HG03025 (cell line): ENCODE measurements at regions not wholly inside any gene's neighbourhood (a gene's known extent, or its start where the extent isn't known, plus 50 kb on each side); places are given as distances from the start of the nearest gene placed in this dataset.

ENCODE experiments used
- ATAC-seq: cut with Tn5 transposase; IDR thresholded peaks from one replicate; pipeline ENCODE4 v1.9.1; 2021; ENCODE audit warnings: mild to moderate bottlenecking, moderate library complexity; ENCODE audit not compliant: unreplicated experiment, low FRiP score

DNA sequence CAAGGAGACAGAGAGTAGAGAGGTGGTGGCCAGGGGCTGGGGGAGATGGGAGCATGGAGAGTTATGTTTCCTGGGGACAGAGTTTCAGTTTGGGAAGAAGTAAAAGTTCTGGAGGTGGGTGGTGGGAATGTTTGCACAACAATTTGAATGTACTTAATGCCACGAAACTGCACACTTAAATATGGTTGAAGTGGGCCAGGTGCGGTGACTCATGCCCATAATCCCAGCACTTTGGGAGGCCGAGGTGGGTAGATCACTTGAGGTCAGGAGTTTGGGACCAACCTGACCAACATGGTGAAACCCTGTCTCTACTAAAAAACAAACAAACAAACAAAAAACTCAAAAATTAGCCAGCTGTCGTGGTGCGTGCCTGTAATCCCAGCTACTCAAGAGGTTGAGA is 137.2 kb downstream of the PFKFB3 start:
- no peak for ATAC-seq

DNA sequence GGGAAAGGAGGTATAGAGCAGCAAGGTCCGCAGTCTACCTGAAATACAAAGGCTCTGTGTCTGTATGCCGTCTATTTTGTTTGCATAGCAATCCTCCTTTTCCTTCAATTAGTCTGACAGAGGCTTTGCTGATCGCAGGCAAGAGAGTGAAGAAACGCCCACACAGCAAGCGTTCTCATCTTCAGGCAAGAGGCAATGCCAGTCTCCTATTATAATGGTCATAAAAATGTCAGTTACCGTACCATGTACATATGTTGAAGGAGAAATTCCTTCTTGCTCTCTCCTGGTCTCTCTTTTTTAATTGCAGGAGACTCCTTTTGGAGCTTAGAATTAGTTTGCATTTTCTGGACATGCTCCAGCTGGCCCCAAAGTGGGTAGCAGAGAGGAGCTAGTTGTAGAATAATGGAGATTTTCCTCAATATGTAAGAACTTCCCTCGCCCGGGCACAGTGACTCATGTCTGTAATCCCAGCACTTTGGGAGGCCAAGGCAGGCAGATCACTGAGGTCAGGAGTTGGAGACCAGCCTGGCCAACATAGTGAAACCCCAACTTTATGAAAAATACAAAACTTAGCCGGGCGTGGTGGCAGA is 139.5 kb downstream of the PFKFB3 start:
- no peak for ATAC-seq

DNA sequence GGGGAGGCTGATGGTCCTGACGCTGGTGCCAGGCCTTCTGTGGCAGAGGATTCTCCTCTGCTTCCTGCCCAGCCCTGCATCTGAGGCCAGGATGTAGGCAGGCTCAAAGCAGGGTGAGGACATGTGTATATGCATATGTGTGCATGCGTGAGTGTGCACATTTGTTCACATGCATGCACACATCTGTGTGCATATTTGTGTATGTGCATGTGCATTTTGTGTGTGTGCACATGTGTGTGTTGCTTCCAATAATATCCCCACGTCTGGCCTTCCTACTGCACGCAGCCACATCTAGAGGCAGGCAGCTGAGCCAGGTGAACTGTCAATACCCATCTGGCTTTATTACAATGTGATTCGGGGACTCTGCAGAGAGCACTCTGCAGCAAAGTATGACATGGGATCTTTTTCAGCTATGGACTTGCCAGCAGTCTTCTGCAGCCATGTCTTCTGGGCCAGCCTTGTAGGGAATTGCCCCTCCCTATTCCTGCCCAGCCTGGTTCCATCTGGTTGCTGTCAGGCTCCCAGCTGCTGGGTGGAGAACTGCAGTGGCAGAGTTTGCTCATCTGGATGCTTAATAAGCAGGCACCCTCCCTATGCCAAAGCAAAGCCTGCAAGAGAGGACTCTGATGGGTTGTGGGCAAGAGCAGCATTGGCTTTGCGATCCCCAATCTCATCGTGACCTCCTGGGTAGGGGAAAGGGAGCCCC is 140.7 kb downstream of the PFKFB3 start:
- ATAC-seq = no peak

DNA sequence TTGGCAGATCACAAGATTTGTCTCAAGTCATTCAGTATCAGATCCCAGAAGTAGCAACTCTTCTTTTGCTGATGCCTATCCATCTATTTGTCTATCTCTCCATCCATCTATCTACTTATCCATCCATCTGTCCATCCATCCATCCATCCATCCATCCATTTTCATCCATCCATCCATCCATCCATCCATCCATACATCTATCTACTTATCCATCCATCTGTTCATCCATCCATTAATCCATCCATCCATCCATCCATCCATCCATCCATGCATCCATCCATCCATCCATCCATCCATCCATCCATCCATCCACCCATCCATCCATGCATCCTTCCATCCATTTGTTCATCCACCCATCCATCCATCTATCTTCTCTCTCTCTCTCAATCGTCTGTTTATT is 142.7 kb downstream of the PFKFB3 start:
- no peak for ATAC-seq

DNA sequence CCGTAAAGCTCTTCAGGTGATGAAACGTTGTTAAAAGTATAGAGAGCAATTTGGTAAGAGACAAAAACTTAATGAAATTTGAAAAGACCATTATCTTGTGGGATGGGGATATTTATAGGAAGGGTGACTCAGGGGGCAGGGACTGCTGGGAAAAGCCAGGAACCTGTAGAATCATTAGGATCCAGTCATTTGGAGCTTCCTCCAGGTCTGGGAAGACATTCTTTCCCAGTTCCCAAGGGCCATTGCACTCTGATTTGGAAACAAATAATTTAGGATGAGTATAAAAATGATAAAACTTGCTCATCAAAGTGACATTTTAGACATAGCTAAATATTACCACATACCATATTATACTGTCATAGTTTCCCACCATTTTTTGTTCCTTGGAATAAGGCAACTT is 143.9 kb downstream of the PFKFB3 start:
- no peak for ATAC-seq

DNA sequence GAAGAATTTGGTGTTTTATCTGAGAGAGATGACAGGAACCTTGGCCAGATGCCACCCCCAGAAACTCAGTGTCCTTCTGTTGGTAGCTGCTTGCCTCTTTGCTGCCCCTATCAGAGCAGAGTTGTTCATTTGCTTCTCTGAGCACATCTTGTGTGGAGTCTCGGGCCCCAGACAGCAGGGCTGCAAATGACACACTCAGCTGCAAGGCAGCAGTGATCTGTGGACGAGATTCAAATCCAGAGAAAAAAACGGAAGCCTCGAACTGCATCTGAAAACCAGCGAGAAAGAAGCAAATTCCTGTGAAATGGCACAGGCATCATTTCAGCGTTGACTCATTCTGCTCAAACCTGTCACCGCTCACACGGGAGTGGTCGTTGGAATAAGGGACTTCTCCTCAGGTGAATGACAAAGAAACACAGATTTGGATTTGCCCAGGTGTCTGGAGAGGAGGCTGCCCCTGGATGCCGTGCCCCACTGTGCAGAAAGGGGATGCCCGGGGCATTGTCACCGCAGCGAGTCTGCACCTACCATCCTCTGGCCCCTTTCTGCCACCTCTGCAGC is 144.7 kb downstream of the PFKFB3 start:
- peak; percentile 18 for ATAC-seq

DNA sequence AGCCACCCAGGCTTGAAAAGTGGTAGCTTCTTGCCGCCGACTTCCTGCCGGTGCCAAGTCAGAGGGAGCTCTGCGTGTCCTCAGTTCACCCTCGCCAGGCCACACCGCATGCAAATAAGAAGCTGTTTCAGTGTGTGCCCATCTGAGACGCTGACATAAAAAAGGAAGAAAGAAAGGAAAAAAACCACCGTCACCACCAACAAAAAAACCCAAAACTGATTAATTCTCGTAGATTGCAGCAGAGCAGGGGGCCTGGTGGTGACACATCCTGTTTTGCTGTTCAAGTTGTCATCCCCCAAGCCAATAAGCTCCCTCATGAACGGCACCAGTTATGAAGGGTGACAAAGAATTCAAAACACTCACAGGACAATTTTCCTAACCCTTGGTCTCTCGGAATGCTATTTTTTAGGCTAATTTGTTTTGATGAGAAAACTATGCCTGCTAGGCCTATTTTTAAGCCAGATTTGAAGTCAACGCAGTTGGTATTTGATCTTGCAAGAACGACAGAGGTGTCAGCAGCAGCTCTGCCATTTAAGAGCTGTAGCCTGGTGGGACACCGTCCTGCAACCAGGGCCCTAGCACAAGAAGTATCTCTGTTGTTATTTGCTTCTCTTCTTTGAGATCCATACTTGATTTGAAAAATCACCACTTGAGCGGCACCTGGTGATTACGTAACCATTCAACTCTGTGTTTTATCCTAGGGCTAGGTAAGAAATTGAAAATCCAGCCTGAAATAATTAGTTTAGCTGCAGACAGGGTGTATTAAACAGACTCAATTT is 145.6 kb downstream of the PFKFB3 start:
- ATAC-seq = peak; percentile 82

DNA sequence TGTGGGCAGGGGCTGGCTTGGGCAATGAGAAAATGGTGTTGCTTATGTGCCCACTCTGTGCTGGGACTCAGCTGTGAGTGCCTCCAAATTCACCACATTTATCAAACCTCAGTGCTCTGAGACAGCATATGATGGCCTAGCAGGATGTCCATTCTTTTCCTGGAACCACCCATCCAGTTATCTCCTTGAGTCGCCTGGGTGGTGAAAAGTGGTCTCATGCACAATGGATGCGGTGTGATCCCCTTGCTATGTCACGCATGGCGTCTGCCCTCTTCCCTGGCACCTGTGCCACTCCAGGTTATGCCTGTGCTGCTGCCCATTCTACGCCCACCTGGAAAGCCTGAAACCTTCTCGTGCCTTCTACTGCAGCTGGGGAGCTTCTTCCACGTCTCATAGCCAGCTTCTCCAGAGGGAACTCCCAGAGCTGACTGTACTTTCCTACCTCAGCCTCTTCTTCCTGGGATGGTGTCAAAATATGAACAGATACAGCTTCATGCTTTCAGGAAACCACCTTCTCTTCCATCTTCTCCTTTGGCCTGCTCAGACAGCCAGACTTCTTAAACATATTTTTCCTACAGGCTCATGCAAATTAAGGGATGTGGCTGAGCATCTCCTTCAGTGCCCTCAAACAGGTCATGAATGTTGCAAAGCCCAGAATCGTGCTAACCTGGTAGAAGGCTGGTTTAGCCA is 147.3 kb downstream of the PFKFB3 start:
- no peak for ATAC-seq

DNA sequence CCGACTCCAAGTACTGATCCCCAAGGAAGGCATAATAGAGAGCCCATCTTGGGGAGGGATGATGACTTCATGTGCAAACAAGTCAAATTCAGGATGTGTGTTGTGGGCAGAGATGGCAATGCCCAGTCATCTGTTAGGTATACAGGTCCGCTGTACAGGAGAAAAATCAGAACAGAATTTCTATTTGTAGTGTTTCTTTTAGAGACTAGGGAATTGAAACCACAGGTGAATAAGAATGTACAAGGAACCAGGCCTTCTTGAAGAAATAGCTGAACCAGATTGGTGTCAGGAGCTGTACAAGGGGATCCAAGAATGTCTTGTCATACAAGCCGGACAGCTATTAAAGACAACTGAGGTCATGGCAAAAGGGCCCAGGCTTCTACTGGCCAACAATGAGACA is 147.9 kb downstream of the PFKFB3 start:
- no peak for ATAC-seq

DNA sequence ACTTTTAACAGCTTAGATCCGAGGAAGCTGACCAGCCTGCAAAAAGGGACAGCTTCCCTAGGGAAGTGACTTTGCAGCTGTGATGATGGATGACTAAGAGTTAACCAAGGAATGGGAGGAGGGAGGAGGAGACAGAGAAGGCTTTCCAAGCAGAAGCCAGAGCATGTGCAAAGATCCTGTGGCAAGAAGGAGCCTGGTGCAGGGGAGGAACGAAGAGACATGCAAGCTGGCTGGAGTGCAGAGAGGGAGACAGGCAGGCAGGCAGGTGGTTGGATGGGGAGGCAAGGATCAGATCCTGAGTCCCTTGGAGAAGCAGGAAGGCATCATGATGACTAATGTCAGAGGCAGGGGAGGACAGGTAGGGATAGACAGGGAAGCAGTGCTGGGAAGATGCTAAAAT is 148.8 kb downstream of the PFKFB3 start:
- no peak for ATAC-seq

DNA sequence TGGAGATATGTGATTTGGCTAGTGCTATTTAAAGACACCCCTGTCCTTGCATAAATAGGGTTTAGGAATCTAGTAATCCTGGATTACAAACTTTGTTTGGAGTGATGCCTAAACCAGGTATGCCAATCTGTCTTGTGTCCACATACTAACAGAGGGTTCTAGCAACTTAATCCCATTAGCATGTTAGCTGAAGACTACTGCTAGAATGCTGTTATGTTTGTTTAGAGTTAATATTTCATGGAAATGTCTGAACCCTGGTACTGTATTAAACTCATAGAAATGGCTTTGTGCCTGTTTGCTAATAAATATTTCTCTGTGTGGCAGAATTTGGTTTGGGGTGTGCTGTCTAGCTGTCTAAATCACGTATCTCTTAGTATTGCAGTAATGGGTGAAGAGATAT is 150.8 kb downstream of the PFKFB3 start:
- ATAC-seq = no peak

DNA sequence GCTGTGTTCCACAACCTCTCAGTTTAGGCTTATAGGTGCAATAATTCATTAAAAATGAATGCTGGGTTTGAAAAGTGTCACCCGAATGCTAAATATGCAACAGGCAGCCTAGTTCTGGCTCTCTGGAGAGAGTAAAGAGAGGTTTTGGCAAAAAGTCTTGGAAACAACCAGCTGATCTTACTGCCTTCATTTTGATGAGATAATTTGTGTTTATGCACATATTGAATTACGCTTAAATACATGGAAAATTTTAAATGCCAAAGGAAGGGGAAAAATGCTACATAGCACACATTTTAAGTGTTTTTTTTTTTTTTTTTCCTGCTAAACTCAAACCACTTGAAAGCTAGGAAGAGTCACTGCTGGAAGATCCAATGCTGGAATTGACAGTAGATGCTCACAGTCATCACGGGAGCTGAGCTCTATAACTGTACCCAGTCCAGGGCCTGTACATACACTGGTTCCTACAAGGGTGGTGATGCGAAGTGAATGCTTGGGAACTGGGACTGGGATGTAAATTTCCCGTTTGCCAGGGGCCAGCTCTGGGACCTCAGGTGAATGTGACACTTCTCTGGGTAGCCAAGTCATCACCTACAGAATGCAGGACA is 151.5 kb downstream of the PFKFB3 start:
- no peak for ATAC-seq

DNA sequence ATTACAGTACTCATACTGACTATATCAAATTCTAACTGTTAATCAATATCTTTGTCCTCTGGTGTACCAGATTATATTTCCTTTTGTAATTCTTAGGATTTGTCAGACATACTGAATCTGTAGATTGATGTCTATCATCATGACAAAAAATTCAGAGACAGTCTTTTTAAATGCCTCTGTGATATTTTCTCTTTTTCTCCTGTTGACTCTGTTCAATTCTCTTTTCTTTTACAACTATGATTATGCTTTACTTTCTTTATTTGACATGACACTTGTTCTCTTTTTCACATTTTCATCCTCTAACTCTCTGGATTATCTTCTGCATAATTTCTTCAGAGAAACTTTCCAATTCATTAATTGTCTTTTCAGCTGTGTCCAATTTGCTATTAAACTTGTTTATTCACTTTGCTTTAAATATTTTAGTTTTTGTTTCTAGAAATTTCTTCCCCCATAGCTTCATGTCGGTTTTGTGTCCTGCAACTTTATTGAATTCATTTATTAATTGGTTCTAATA is 153.6 kb downstream of the PFKFB3 start:
- ATAC-seq = no peak

DNA sequence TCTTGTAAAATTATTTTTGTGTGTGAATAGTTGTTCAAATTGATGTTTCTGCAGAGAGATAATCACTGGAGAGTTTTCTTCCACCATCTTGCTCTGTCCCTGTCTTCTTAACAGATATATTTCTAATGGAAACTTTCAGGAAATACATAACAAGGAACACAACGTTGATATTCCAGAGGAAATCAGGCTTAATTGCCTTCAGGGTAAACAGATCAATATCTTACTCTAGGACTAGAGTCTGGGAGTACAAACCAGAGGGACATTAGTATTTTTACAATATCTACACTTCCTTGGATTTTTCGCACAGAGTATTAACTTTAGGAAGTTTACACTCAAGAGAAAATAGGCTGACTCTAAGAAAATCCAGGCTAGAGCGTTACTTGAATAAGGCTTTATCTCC is 159.1 kb downstream of the PFKFB3 start:
- no peak for ATAC-seq

DNA sequence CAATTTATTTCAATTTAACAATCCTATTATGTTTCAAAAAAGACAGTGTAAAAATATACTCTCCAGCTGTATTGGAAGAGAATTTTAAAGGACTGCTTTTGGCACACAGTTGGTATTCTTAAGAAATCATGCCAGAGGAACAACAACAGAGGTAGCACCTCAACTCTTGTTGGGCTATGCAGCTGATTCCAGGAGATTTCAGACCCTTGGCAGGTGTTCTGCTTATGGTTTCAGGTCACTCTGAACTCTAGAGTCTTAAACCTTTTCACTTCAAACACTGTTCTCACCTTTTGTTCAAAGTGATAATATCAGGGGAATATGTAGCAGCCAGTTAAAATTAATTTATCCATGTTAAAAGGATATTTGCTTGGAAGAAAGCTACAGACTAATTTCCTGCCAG is 160.1 kb downstream of the PFKFB3 start:
- ATAC-seq = no peak

DNA sequence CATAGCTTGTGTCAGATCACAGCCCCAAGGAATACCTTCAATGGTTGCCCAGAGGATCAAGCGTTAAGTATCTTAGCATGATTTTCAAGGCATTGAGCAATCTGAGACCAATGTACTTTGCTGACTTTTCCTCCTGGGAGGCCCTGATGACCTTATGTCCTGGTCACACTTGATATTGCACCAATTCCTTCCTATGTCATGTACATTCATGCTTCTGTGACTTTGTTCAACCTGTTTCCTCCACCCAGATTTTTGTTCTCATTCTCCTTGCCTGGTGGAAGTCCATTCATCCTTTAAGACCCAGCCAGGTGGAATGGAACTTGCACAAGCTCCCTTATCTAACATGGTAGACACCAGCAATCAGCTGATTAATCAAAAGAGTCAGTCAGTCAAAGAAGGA is 160.8 kb downstream of the PFKFB3 start:
- no peak for ATAC-seq

DNA sequence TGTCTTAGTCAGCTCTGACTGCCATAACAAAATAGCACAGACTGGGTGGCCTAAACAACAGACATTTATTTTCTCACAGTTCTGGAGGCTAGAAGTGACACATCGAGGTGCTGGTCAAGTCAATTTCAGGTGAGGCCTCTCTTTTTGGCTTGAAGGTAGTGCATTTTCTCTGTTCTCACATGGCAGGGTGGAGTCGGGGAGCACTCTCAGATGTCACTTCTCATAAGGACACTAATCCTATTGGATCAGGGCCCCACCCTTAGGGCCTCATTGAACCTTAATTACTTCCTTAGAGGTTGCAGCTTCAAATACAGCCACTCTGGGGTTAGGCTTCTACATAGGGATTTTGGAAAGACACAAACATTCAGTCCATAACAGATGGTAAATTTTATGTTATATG is 161.6 kb downstream of the PFKFB3 start:
- ATAC-seq = no peak

DNA sequence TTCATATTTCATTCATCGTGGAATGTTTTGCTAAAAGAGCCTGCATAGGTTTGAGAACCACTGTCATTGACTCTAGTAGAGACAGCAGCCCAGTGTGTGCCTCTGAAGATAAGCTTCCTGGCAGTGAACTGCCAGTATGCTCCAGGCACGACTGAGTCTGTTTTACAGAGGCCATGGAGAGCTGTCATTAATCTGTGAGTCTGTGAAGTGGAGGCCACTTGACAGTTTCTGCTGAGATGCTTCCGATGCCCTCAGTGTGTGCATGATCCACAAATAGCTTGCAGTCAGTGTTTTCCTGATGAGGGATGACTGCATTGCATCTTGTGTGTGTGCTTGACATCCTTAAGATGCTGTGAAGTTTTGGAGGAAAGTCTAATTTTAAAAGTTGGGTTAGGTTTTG is 162.2 kb downstream of the PFKFB3 start:
- no peak for ATAC-seq

DNA sequence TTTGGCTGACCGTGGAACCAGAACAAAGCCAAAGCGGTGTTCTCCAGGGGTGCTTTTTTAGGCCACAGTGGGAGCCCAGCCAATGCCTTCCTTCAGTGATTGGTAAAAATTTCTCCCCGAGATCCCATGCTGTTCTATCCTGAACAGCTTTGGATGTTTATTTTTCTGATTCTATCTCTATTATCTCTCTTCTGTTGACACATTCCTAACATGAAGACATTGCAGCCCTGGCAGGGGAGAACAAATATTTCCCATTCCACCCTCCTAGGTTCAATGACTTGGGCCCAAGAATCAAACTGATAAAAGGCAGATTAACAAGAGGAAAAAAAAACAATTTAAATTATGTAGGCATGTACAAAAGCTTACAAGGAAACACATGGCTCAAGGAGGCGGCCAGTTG is 162.7 kb downstream of the PFKFB3 start:
- ATAC-seq = no peak
